ENCODE measurements at regions not wholly inside any gene's neighbourhood (a gene's known extent, or its start where the extent isn't known, plus 50 kb on each side); places are given as distances from the start of the nearest gene placed in this dataset.
"Not testable (repeated sequence)": the region's sequence is repeated elsewhere in the genome, so short reads cannot be mapped to it uniquely, and the experiment has no call there.

DNA sequence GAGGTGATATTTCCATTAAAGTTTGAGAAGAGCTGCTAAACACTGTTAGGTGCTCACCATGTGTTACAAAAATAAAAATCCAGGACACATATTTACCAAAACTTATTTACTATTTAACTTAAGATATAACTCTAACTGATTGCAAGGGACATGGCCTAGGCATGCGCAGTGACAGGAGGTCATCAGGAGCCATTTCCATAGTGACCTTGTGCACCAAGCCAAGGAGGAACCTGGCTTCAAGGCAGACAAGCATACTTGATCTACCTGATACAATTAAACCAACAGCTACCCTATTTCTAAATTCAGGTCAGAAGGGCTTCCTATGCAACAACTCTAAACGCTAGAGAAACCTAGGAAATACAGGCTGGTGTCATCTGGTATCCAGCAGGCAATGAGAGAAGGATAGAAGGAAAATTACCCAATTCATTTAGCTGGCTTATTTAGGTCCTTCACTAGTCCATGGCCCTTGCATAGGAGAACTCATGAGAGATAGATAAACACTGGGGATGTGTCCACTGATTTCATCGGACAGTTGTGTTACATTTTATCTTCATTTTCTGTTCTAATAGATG is 134.4 kb downstream of the FOXB1 start:
- DNase-seq: no peak

DNA sequence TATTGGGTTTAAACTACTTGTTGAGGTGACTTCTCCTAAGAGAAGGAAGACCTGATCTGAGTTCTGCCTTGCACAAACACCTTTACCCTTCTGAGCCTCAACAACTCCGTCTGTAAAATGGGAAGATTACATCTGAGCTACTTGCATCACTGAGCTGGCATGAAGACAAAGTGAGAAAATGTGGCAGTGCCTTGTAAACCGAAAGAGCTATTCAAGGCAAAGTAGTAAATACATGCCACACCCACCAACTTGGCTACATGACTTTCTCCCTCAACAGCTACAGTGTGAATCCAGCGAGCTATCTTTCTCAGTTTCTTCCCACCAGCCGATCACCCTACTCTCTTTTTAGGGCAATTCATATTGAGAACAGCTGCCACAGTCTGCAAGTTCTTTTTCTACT is 148.3 kb downstream of the FOXB1 start:
- no peak for DNase-seq

DNA sequence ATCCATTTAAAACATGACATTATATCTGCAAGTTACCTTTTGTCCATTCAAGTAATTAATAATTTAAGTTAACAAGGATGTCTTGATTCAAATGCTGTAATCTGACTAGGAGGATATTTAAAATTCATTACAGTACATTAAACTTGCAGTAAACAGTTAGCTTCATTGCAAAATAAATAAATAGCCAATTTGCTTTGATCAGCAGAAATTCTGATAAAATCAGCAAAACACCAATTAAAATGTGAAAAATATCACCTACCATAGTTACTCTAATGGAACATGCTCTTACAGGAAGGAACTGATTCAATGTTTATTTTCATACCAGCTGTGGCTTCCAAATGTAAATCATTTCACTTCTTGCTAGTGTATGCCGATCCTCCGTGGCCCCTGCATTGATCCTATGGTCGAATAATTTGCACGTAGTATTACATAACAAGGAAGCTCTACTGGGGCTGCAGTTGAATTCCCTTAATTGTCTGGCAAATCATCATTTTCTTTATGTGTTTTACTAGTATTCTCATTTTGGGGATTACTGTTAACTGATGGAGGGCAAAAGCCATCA is 150.7 kb downstream of the FOXB1 start:
- DNase-seq: no peak

DNA sequence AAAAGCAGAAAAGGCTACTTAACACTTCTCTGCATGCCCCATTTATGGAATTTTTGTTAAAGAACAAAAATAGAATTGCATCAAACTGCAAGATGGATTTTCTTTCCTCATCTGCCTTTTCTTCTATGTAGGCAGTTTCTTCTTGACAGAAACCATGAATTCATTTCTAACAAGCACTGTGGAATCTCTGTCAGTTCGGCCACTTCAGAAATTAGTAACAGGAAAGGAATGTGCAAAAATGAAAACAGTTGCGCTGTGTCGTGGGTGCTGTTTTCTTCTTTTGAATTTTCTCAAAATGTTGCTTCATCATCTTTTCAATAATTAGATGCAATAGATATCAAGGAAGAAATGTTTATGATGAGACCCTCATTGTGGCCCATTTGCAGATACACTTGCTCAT is 151.6 kb downstream of the FOXB1 start:
- peak; percentile 11 for DNase-seq

DNA sequence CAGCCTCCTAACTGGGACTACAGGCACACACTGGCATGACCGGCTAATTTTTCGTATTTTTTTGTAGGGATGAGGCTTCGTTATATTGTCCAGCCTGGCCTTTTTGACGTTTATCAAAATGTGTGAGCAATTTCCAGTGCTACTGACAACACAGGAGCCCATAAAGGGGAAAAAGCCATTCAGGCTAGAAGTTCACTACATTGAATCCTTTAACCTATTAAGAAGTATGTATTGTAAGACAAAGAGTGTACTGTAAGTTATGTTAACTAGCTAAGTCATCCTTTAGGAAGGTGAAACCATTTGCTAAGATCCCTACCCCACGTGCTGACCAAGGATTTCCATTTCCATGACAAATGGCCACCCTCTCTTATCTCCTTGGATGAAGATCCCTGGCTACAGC is 156.8 kb downstream of the FOXB1 start:
- DNase-seq: no peak

DNA sequence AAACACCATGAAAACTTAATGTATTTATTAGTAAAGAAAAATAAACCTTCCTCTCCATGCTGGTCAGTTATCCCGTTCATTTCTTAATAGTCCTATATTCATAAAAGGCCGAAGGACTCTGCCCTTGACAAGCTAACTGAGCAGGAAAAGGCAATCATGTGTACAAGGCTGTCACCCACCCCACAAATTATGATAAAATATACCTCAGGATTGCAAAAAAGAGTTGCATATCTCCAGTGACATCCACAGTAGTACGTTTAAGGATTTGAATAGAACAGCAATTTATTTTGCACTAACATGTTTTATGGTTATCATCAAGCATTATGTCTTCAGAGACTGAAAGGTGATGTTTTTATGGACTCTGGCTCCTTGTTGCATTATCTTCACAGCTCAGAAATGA is 157.6 kb downstream of the FOXB1 start:
- no peak for DNase-seq

DNA sequence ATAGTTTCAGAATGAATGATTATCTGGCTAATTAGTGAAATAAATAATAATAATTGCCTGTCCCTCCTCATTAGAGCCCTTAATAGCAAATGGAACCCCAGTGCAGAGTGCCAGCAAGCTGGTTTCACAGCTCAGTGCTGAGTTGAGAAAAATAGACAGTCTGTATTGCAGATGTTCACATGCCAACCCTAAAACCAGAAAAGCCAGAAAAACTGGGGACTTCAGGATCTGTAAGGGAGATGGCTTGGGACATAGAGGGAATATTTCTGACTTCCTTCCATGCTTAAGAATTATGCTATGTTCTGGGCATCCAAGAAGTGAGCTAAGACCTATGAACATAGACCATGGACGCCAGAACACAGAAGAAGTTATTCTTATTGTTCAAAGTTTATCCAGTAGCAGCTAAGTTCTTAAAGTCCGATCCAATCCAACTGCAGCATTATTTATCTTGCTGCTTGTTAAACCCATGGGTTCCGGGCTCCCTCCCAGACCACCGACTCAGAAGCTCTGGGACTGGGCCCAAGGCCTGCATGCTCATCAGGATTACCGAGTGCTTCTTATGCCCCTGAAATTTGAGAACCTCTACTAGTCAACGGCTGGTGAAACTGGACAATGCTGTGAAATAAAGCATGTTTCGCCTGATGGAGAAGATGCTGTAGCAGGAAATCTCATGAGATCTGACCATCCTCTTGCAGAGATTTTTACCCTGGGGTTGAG is 158.3 kb downstream of the FOXB1 start:
- DNase-seq: no peak

DNA sequence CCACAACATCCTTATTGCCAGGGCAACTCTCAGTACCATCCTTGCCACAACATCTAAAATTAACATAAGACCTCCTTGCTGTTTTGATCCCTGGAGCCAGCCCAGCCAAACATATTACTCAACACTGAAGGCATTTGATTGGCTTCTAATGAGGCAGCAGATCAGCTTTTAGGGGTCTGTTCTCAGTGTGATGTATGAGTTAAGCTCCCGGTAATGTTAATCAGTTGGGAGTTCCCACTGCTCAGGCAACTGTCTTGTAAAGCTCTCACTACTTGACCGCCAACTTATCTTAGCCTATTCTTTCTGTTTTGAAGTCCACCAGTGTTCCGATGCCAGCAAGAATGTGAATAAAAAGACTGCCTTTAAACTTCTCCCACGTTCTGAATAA is 158.9 kb downstream of the FOXB1 start:
- no peak for DNase-seq

DNA sequence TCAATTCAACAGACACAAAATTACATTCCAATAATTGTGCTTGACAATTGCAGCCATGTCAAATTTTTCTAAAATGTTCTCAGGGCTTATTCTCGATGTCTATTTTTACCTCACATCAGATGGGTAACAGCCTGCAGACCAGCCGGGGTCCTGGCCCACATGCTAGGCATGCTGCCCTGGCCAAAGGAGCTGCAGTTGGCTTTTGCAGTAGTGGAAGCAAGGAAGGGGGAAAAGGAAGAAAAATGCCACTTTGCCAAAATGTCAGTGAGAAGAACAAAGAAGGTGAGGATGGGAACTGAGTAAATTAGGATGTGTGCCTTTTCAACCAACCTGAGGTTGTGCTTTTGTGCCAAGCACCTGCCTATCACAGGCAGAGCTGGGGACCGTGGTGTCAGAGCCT is 161.0 kb downstream of the FOXB1 start:
- DNase-seq: no peak

DNA sequence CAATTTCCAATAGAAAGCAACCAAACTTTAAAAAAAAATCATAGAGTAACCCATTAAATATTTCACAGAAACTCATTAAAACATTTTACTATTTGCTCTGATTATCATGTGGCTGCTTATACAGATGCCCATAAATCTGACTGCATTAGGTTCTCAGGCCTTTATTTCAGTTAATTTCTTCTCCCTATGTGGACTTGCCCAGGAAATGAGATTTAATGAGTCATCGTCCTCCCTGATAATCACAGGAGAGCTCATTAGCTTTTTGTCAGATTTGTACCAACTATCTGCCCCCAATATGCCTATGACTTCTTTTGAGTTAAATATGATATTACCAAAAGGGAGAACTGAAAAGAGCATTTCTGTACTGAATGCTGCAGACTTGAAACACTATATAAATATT is 168.0 kb downstream of the FOXB1 start:
- DNase-seq: no peak

DNA sequence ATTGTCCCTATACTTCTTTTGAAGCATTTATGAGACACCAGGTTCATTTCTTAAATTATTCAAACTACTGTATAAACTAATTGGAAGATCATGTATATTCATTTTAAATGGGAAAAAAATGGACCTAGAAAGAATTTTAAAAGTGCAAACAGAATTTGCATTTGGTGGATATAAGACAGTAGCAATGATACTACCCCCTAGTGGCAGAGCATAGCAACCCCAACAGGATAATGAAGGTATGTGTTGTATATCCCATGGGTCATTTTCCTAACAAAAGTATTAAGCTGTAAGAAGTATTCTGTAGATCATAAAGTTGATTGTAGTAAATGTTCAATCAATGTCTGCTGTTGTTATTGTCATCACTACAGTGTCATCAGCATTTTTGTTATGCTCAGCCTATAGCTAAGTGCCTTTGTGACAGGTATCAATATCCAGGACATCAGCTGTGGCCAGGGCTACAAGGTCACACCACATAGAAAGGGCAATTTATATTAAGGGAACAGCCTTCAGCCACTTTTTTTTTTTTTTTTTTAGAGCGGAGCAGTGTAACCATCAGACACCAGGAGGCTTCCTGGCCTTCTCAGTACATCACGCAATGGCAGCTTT is 175.8 kb downstream of the FOXB1 start:
- DNase-seq: peak; percentile 34

DNA sequence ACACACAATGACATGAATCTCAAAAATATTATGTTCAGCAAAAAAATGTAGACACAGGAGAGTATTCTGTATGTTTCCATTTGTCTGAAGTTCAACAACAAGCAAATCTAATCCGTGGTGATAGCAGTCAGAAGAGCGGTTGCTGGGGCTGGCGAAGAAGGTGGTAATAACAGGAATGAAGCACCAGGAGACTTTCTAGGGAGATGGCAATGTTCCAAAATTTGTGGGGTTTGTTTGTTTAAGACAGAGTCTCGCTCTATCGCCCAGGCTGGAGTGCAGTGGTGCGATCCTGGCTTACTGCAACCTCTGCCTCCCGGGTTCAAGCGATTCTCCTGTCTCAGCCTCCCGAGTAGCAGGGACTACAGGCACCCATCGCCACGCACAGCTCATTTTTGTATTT is 177.8 kb downstream of the FOXB1 start:
- DNase-seq: not testable (repeated sequence)

DNA sequence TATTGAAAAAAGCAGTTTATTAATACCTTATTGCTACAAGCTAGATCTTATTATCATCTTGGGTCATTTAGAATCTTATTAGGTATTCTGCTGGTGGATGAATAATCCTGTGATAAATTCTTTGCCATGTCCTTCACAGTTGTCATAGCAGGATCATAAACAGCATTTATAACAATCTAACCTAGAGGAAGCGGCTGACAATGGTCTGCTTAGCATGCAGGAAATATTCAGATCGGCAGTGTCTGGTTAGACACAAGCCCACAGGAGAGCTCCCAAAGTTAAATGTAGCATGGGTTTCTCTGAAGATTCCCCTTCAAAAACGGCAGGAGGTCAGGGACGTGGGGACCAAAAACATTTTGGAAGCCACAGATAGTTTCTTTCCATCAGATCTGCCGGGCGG is 179.3 kb downstream of the FOXB1 start:
- DNase-seq: no peak

DNA sequence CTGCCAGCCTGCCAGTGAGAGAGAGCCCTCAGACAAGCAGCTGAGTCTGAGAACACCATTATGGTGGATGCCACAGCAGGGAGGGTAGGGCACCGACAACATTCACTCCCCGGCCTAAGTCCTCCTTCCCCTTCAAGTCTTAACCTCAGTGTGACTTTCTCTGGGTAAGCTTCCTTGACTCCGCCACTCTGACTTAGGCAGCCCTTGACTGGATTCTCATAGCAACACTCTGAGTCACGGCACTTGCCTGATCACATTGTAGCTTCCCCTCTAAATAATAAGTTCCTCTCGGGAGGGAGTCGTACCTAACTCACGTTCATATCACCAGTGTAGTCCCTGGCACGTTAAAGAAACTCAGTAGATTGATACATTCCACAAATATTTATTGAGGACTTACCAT is 180.5 kb downstream of the FOXB1 start:
- no peak for DNase-seq

DNA sequence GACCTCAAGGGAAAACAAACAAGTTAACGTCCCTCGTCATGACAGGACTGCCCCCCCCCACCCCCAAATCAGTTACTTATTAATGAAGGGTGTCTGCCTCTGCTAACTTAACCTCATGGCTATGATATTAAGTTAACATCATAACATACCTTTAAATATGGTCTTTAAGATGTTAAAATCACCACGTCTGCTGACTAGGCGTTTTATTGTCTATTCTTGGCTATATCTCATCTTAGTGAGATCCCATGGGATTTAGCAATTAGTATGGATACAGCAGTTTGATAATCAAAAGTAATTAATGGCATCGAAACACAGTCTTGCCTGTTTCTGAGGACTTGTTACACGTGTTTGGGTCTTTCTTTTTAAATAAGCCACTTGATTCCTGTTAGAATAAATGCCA is 186.9 kb downstream of the FOXB1 start:
- no peak for DNase-seq

DNA sequence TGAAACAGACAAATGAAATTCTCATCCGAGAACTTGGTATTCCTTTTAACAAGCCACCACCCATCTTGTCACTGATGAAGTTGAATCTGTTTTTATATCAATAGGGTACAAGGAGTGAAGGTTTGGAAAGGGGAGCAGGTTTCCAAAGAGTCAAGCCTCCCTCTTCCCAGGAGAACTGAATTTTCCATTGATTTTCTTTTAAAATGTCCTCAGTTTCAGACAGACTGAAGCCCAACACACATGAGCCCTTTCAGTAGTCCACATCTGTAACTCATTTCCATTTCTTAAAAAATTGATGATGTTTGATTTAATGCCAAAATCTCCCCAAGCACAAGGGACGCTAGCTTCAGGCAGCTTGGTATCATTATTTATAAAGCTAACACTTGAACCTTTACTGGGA is 187.7 kb downstream of the FOXB1 start:
- no peak for DNase-seq

DNA sequence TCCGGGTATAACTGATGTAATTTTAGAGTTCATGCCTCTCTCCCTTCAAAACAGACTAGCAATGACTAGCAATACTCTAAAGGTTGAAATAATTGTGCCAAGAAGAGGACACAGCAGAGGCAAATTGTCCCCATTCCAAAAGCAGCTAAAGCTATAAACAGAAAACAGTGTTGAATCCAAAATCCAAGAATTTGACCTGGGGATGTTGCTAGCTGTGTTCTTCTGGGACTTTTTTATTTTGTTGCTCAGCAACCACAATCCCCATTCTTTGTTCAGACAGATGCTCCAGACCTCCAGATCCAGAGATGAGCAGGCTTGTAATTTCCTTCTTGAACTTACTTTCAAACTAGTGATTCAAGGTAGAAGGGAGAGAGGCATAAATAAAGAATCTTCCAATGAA is 191.5 kb downstream of the FOXB1 start:
- no peak for DNase-seq

DNA sequence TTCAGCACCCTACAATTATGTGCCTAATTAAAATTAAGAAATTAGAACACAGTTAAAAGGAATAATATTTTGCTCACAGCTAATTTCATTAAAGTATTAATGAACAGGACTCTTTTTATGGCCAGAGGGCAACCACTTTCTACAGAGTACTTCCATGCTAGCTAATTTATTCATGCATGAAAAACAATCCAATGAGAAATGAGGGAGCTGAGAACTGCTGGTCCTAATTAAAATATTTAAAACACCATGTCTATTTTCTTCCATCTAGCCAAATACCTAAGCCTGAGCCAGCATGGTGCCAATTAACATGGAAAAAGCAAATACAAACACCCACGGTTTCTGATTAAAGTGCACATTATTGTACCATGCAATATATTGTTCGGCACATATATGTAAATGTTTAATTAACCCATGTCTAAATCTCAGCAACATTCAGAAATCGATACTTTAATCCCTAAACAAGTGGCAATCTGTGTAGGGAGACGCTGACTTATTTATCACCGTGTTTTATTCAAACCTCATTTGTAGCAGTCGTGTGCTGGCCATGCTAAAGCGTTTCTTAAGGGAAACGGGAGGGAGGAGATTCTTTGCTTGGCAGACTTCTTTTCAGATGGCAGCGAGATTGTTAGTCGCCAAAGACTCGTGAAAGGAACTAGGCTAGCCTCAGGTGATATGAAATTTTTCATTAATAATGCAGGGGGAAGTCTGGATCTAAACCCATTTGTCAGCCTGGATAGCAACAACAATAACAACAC is 193.5 kb downstream of the ANXA2 start:
- no peak for DNase-seq

DNA sequence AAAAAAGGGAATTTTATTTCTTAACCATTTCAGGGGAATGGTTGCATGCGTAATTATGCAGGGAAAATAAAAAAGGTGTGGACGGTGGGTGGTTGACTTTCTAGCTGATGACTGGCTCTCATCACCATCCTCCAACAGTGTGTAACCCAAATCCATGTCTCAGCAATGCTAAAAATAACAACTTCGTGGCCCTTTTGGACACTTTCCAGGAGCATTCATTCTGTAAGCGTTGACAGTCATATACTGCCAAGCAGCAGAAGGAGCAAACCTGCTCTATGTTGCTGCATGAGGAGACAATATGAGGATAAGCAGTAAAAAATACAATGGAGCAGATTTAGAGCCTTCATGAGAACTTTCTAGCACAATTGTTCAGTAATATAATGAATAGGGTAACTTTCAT is 189.1 kb downstream of the ANXA2 start:
- no peak for DNase-seq

DNA sequence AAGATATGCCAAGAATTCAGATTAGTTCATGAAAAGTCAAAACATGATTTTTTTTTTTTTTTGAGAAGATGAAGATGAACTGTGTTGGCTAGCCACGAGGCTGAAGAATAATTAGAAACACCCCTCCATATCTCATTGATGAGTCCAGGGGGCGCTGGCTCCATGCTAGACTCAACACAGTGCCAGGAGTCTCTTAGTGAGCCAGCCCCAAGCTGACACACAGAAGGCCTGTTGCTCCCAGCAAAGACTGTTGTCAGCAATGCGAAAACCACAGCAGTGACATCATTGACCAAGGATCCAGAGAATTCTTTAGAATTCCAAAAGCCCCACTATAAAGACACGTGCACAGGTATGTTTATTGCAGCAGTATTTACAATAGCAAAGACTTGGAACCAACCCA is 185.2 kb downstream of the ANXA2 start:
- DNase-seq: no peak

DNA sequence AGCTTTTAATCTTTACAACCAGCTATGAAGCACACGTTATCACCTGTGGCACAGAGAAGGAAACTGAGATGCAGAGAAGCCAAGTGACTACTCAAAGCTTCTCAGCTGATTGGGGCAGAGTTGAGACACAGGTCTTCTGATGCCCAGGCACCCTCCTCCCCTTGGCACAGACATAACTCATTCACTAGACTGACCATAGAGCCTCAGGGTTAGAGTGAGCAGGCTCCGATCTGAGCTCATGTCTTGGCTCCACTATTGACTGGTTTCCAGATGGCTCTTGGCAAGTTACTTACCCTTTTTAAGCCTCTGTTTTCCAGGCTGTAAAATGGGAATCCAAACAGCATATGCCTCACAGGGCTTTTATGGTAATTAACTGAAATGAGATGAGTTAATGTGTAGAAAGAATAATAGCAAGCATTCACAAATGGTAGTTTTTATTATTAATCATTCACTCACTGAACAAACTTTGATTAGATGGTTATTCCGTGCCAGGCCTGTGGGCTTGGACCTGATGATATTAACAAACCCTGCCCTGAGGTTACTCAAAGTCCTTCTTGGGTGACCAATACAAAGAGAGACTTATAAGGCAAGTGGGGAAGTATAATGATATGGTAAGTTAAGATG is 184.3 kb downstream of the ANXA2 start:
- no peak for DNase-seq

DNA sequence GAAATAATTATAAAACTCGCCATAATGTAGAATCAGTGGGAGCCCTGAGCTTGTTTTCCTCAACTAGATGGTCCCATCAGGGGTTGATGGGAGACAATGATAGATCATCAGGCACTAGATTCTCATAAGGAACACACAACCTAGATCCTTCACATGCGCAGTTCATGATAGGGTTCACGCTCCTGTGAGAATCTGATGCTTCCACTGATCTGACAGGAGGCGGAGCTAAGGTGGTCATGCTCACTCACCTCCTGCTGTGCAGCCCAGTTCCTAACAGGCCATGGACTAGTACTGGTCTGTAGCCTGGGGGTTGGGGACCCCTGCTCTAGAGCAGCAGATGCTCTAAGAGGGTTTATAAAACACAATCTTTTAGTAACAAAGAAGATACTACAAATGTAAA is 183.6 kb downstream of the ANXA2 start:
- DNase-seq: no peak

All from stimulated activated CD4-positive, alpha-beta T cell treated with anti-CD3 and anti-CD28 coated beads, Interleukin-15, amount 100 ng/mL, for 24 hours (primary cell).